ENCODE measurements at regions not wholly inside any gene's neighbourhood (a gene's known extent, or its start where the extent isn't known, plus 50 kb on each side); places are given as distances from the start of the nearest gene placed in this dataset.

GRCh38 chr1:191125950-191126349, 648.3 kb upstream of the BRINP3 start:
- TF ChIP-seq HDAC6 (IDR thresholded peaks at IDR 0.05; ENCODE audit: low read depth, low read length) (no peak), ZNF121 (CRISPR knock-in tag; IDR thresholded peaks at IDR 0.05) (no peak), ZNF550 (CRISPR knock-in tag; IDR thresholded peaks at IDR 0.05; ENCODE audit: borderline replicate concordance) (no peak), ZNF552 (CRISPR knock-in tag; IDR thresholded peaks at IDR 0.05; ENCODE audit: borderline replicate concordance) (no peak)

Measured in HepG2 (cell line).